ENCODE measurements at regions not wholly inside any gene's neighbourhood (a gene's known extent, or its start where the extent isn't known, plus 50 kb on each side); places are given as distances from the start of the nearest gene placed in this dataset.

DNA sequence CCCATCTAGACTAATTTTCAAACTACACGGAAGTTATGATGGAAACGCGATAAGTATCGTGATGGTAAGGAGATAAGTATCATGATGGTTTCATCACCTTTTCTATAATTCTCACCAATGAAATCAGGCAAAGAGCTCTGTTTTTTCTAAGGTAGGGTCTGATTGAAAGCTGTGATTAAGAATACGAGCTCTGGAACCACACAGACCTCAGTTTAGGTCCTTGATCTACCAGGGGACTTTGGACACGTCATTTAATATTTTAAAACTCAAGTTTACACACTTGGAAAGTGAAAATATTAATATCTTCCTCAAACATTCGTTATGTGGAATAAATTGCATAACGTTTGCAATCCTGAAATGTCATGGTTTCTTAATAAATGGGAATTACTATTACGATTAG lies 538.2 kb upstream of the CELF2 start:
- no peak for DNase-seq

DNA sequence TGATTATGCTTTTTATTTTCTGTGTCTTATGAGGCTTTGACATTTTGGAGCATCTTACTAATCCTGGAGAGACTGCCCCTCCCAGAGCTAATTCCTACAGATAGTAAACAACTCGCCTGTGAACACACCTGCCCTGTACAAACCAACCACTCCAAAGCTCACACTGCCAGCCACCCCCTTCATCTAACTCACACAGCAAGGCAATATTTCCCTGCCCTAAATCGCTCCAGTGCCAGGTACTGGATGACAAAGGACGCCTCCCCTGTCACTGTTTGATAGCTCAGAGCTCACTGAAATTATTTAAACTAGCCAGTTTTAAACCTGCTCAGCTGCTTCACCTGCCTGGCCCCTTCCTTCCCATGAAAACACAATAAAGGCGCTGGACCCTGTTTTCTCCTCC lies 535.1 kb upstream of the CELF2 start:
- no peak for DNase-seq

- no peak for DNase-seq
Measured at GRCh38 chr10:10489076-10489475, 528.6 kb upstream of the CELF2 start.

- no peak for DNase-seq
Measured at GRCh38 chr10:10489805-10490571, 527.7 kb upstream of the CELF2 start.

DNA sequence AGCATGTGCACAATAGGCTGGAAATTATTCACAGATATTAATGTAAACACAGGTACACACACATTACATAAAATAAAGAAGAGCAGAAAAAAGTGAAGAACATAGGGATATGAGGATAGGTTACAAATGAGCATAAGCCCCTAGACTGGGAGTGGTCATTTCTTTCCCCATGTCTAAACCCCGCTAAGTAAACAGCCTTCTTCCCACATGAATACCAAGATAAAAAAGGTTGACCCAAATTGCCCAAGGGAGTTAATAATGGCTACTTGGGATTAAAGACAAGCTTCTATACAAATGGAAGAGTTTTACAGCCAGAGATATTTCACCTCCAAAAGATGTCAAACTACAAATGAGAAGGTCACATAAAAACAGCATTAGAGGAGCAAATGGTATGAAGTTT lies 527.1 kb upstream of the CELF2 start:
- DNase-seq, result no peak

- no peak for DNase-seq
Measured at GRCh38 chr10:10492420-10492819, 525.3 kb upstream of the CELF2 start.

DNA sequence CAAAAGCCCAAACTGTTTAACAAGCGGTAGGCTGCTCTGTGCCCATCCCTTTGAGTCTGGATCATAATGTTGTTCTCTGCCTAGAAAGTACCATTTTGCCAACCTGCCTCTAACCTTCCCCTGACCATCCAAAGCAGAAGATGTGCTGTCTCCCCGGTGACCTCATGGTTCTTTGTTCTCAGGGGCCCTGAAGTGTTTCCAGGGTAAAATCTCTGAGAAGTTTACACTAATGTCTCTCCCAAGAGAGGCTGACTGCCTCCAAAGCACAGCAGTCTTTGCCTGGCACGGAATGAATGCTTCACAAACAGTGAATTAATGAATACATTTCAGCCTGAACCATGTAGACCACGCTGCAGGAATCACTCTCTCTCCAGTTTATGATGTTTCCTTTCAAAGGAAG lies 523.8 kb upstream of the CELF2 start:
- DNase-seq, result no peak

DNA sequence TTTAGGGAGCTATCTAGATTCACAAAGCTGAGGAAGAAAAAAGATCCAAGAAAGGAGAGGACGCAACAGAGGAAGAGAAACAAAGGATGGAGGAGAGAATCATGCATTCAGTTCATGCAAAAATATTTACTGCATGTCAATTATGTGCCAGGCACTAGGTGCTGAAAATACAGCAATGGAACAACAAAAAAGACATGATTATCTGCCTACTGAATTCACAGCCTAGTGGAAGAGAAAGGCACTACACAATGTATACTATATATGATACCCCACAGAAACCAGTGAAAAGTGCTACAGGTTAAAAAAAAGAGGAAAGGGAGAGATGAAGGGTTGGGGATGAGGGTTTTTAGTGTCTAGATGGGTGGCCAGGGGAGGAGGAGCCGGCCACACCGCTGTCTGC lies 520.4 kb upstream of the CELF2 start:
- no peak for DNase-seq

- DNase-seq, result no peak
Measured at GRCh38 chr10:10498781-10499180, 518.9 kb upstream of the CELF2 start.

DNA sequence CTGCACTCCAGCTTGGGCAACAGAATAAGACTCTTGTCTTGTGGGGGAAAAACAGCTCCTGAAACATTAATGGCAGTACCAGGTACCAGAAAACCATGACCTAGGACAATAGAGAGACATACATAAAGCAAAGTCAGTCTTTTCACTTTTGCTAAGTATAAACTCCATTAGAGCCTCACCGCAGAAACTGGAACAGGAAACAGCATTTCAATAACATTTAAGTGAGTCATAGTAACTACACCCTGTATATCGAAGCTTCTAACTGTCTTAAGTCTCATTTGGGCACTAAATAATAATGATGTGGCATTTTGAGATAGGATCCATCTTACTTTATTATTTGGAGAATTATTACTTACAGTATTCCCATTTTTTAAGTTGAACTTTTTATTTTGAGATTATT lies 517.8 kb upstream of the CELF2 start:
- DNase-seq, result no peak

- DNase-seq, result no peak
Measured at GRCh38 chr10:10500937-10501336, 516.7 kb upstream of the CELF2 start.

DNA sequence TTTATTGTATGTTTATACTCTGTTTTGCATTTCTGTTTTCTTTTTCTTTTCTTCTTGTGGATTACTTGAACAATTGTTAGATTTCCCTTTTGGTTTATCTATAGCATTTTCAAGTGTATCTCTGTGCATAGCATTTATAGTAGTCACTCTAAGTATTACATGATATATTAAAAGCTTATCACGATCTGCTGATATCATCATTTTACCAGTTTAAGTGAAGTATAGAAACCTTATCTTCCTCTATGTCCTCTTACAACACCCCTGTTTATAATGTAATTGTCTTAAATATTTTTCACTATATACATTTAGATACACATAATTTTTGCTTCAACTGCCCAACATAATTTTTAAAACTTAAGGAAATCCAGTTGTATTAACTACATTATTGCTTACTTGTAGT lies 513.9 kb upstream of the CELF2 start:
- no peak for DNase-seq

- DNase-seq, result no peak
Measured at GRCh38 chr10:10508211-10508610, 509.5 kb upstream of the CELF2 start.

- no peak for DNase-seq
Measured at GRCh38 chr10:10510179-10510578, 507.5 kb upstream of the CELF2 start.

GRCh38 chr10:10513067-10513466 lies 504.6 kb upstream of the CELF2 start:
- DNase-seq, result no peak

GRCh38 chr10:10513898-10514297 lies 503.8 kb upstream of the CELF2 start:
- DNase-seq, result no peak

- no peak for DNase-seq
Measured at GRCh38 chr10:10514797-10515196, 502.9 kb upstream of the CELF2 start.

DNA sequence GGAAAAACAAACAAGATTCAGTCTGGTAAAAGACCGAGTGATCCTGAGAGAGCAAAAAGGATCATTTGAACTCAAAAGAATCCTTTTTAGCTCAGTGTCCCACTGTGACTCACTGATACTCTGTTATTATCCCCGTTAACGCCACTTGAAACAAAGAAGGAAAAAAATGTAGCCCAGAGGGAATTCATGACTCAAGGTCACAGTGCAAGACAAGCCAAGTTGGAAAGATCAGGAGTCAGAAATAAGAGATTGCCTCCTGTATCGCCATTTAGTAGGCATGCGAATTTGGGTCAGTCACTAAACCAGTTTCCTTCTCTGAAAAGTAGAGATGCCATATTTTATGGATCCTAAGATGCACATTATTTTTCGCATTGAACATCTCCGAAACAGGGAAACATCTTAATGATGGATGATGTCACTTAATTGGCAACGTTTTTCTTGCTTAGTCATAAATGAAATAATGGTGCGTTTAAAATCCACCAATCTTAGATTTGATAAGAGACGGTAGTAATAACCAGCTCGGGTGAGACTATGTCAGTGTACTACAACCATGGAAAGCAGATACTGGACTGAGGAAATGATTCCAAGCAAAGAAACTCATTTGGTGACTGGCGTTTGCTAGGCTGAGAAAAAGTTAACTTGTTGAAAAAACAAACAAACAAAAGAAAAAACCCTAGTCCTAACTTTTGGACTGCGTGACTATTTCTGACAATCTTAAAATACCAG lies 502.0 kb upstream of the CELF2 start:
- DNase-seq, result no peak

DNA sequence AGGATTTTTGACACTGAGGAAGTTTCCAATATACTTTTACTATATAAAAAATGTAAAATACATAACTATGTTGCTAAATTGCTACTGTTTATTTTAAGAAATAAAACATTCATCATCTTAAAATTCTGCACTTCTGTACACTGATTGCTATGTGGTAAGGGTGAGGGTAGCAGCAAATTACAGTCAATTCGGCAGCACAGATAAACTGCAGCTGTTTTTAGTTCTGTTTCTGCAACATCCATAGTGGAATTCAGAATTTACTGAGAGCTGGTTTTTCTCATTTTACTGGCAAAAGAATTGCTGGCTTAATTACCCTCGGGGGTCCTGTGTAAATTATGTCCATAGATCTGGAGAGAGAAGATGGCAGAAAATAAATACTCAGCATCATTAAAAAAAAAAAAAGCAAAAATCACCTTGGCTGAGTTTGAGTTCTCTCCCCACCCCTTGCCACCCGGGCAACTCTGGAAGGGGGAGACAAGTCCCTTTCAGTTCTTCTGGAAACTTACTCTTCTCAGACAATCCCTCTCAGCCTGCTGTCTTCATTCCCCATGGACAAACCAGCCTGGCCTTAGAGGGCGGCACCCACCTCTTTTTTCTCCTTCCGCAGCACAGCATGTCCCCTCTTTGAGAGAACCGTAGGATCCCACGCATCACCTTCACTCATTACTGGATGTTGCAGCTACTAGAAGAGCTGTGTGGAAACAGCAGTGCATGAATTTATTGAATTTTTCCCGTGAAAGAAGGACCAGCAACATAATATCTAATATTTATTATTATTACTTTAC lies 501.1 kb upstream of the CELF2 start:
- no peak for DNase-seq

GRCh38 chr10:10517866-10518265 lies 499.8 kb upstream of the CELF2 start:
- no peak for DNase-seq

GRCh38 chr10:10519674-10520073 lies 498.0 kb upstream of the CELF2 start:
- DNase-seq, result no peak

DNA sequence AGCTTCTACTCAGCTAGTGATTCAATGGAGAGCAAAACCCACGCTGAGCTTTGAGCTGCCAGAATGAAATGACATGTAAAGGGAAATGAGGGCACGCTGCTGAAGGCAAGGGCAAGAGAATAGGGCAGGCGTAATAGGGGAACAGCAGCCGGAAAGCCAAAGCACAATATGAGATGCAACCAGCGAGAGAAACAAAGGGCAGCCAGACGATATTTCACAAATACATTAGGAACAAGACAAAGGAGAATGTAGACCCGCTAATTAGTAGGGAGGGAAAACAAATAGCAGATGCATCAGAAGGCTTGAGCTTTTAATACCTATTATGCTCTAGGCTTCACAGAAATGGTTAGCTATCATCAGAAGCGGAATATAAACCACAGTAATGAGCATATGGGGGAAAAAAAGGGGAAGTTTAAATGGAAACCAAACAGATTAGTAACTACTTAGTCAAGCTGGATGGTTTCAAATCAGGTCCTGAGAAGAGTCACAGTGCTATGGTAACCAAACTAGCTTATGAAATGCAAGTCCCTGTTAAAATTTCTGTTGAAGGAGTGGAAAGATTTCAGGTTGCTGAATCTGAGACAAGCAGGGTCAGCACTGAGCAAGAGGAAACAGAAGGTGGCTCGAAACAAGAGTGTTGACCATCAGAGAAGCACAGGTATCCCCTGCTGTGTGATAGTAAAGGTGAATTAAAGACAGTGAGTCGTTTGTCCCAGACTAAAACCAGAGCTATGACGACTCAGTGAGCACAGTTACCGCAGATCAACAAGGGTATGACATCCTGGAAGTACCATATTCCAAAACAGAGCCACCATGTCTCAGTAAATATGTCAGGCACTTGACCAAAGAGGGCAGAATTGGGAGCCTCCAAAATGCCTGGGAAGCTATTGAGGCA lies 496.9 kb upstream of the CELF2 start:
- DNase-seq, result no peak

DNA sequence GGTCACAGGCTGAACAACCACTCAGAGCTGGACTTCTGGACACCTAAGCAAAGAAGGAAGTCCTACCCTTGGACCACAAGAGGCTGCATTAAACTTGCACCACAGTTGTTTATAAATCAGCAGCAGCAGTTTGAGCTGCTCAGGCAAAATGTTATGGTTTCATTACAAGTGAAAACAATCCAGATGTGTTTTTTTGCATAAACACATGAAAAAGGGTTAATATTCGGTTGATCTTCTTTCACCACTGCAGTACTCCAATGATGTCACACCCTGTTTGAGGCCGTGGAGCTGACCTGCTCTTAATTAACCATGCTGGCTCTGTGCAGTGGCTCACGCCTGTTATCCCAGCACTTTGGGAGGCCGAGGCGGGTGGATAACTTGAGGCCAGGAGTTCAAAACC lies 490.8 kb upstream of the CELF2 start:
- no peak for DNase-seq

All from left hindlimb (tissue), 1 donor.